Gastroesophageal sphincter (tissue), 4 donors: ENCODE measurements at regions not wholly inside any gene's neighbourhood (a gene's known extent, or its start where the extent isn't known, plus 50 kb on each side); places are given as distances from the start of the nearest gene placed in this dataset.
A peak's percentile ranks its signal among the peaks of the same experiment; 100 is the strongest.

Experiments
- ATAC-seq: fragments of 150-250 bp; one replicate; pipeline ENCODE4 v1.9.1; 2016; ENCODE audit warnings: mild to moderate bottlenecking, moderate library complexity
- H3K27ac ChIP-seq, 4 donors: fragments of 200-600 bp; sonication (generic) in 3 of 4; 1 replicate in 3 of 4; 2 replicates in 1 of 4; pipeline ENCODE4 v1.5.1; 2016 to 2019
- H3K27me3 ChIP-seq: fragments of 200-600 bp; sonication (generic); one replicate; pipeline ENCODE4 v1.5.1; 2019
- H3K36me3 ChIP-seq, 2 donors: fragments of 200-600 bp; sonication (generic); one replicate each; pipeline ENCODE4 v1.5.1; 2019; ENCODE audit warnings: control low read depth in 1 of 2
- H3K4me1 ChIP-seq, 3 donors: fragments of 200-600 bp; sonication (generic); 1 replicate in 2 of 3; 2 replicates in 1 of 3; pipeline ENCODE4 v1.5.1; 2016 to 2019; ENCODE audit warnings: control low read depth in 2 of 3
- H3K4me3 ChIP-seq, 2 donors: fragments of 200-600 bp; sonication (generic); one replicate each; pipeline ENCODE4 v1.5.1; 2019; ENCODE audit warnings: mild to moderate bottlenecking in 1 of 2, moderate library complexity in 1 of 2
- H3K9me3 ChIP-seq, 3 donors: fragments of 200-600 bp; sonication (generic); one replicate each; pipeline ENCODE4 v1.5.1; 2017 to 2019; ENCODE audit warnings: control low read depth in 2 of 3
- EP300 ChIP-seq: sonication (generic); formaldehyde crosslinking; IDR thresholded peaks from one replicate; pipeline ENCODE4 v1.6.1; 2017; ENCODE audit warnings: antibody characterized with exemption, mild to moderate bottlenecking
- POLR2A ChIP-seq, 2 donors: fragments of 450-650 bp; IDR thresholded peaks; one replicate each; pipeline ENCODE4 v1.6.1; 2017; ENCODE audit warnings: antibody characterized with exemption in 2 of 2, mild to moderate bottlenecking in 2 of 2, moderate library complexity in 1 of 2
- POLR2AphosphoS5 ChIP-seq: sonication (generic); formaldehyde crosslinking; IDR thresholded peaks from one replicate; pipeline ENCODE4 v1.6.1; 2017; ENCODE audit warnings: antibody characterized with exemption
- WGBS, 2 donors: methylation state at CpG; one replicate each; pipeline ENCODE4 v1.1.5; 2018; ENCODE audit warnings: low coverage in 1 of 2; 5-methylcytosine and 5-hydroxymethylcytosine counted together
- TF ChIP-seq, protein P1 (sequence below), 4 experiments: fragments of 200-600 bp in 2 of 4; fragments of 450-650 bp in 2 of 4; sonication (generic) in 1 of 4; IDR thresholded peaks; one replicate each; pipeline ENCODE4 v1.5.1; 2017 to 2019; ENCODE audit warnings: antibody characterized with exemption in 4 of 4, mild to moderate bottlenecking in 2 of 4, moderate library complexity in 2 of 4

GRCh38 chr14:22380571-22381407, 208.2 kb downstream of the DAD1 start:
- peak; percentile 57 for ATAC-seq
- Histone ChIP-seq H3K9me3 (no peaks in the 10 kb centered on the region), H3K4me1 (peaks cover 0 to 13% (median 6%) of the 10 kb centered on the region in 3 donors), H3K4me3 (no peak overlapping the region), H3K36me3 (no peaks in the 10 kb centered on the region), H3K27ac (peak overlapping the region in 2 of 4 donors; percentile 47 to 52), H3K27me3 (peaks cover 8% of the 10 kb centered on the region)
- WGBS, 2 donors: 24 to 32% methylated on average over 5 of the region's 5 CpGs
- TF ChIP-seq, protein P1, sequence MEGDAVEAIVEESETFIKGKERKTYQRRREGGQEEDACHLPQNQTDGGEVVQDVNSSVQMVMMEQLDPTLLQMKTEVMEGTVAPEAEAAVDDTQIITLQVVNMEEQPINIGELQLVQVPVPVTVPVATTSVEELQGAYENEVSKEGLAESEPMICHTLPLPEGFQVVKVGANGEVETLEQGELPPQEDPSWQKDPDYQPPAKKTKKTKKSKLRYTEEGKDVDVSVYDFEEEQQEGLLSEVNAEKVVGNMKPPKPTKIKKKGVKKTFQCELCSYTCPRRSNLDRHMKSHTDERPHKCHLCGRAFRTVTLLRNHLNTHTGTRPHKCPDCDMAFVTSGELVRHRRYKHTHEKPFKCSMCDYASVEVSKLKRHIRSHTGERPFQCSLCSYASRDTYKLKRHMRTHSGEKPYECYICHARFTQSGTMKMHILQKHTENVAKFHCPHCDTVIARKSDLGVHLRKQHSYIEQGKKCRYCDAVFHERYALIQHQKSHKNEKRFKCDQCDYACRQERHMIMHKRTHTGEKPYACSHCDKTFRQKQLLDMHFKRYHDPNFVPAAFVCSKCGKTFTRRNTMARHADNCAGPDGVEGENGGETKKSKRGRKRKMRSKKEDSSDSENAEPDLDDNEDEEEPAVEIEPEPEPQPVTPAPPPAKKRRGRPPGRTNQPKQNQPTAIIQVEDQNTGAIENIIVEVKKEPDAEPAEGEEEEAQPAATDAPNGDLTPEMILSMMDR (IDR thresholded peaks at IDR 0.05): no peak
- TF ChIP-seq POLR2AphosphoS5 (no peak), EP300 (no peak), POLR2A (IDR thresholded peaks at IDR 0.05) (no peak)

GRCh38 chr14:22379727-22380126, 209.3 kb downstream of the DAD1 start:
- no peaks in the 10 kb centered on the region for H3K36me3 ChIP-seq
- H3K27me3 ChIP-seq: peaks cover 8% of the 10 kb centered on the region
- H3K4me1 ChIP-seq: peaks cover 0 to 13% (median 6%) of the 10 kb centered on the region in 3 donors
- H3K9me3 ChIP-seq: no peaks in the 10 kb centered on the region
- H3K27ac ChIP-seq: no peak overlapping the region
- no peak for ATAC-seq
- no peak for TF ChIP-seq EP300
- TF ChIP-seq POLR2AphosphoS5: no peak
- H3K4me3 ChIP-seq: no peak overlapping the region

DNA sequence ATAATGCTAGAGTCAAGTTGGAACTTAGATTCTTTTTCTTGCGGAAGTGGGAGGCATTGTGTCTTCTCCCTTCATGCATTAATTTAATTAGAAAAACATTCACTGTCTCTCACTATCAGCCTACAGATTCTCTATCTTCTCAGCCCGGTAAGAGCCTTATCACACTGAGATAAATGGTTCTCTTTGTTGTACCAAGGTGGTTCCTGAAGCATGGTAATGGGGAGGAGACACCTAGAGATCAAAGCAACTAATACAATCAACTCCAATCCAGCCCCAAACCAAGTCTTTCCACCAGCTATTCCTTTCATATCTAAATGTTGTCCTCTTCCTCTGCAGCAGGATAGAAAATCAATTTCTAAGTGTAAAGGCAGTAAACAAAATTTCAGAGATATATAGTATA, 210.8 kb downstream of the DAD1 start:
- 60 to 75% methylated on average over 1 to 2 of the region's 2 CpGs for WGBS, 2 donors

GRCh38 chr14:22375321-22375930, 213.6 kb downstream of the DAD1 start:
- Histone ChIP-seq H3K4me3 (no peak overlapping the region), H3K27me3 (peaks cover 8% of the 10 kb centered on the region), H3K27ac (no peak overlapping the region), H3K9me3 (no peaks in the 10 kb centered on the region), H3K36me3 (no peaks in the 10 kb centered on the region), H3K4me1 (peaks cover 0 to 17% (median 3%) of the 10 kb centered on the region in 3 donors)
- WGBS, 2 donors: 10 to 18% methylated on average over 2 of the region's 2 CpGs
- no peak for ATAC-seq
- TF ChIP-seq POLR2AphosphoS5 (no peak), EP300 (no peak)
- TF ChIP-seq, protein P1 (IDR thresholded peaks at IDR 0.05): peak; percentile 28 to 57 (median 48)

More for the DNA sequence above, 210.8 kb downstream of the DAD1 start:
- peaks cover 0 to 13% (median 6%) of the 10 kb centered on the region in 3 donors for H3K4me1 ChIP-seq
- no peak for ATAC-seq
- peaks cover 8% of the 10 kb centered on the region for H3K27me3 ChIP-seq
- H3K36me3 ChIP-seq: no peaks in the 10 kb centered on the region
- H3K9me3 ChIP-seq: no peaks in the 10 kb centered on the region
- TF ChIP-seq, protein P1 (IDR thresholded peaks at IDR 0.05): no peak
- no peak for TF ChIP-seq POLR2AphosphoS5
- no peak for TF ChIP-seq POLR2A (IDR thresholded peaks at IDR 0.05)
- no peak for TF ChIP-seq EP300
- no peak overlapping the region for H3K27ac ChIP-seq
- H3K4me3 ChIP-seq: no peak overlapping the region

DNA sequence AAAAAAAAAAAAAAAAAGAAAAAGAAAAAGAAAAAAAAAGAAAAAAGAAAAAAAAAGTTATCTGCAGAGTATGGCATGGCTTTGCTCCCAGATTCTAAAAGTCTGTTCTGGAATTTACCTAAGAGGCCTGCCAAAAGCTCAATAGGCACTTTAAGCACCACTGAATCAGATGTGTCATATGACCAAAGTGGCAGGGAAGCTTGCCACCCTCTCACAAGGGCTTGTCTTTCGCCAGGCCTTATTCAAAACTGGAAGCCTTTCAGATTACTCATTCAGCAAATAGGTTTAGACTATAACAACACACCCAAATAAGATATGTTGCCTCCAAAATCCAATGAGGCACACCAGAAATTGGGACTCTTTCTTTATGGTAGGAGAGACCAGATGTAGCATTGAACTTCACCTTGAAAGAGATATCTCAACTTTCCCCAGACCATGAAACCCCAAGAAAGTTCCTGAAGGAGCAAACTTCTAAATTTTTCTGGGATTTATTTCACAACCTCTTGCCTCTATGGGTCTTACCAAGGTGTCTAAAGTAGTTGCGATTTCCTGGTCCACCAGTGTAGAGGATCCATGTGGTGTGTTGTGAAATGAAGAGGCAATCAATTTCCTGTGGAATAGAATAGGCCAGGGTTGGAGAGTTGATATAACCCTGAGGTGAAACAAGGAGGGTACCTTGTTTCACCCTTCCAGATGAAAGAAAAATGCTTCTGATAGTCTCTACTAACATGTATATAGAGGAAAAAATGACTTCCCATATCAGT, 218.8 kb downstream of the DAD1 start:
- Histone ChIP-seq H3K27me3 (no peaks in the 10 kb centered on the region), H3K4me1 (peaks cover 0 to 25% (median 3%) of the 10 kb centered on the region in 3 donors), H3K4me3 (no peak overlapping the region), H3K27ac (peak overlapping the region in 3 of 4 donors; percentile 18 to 59 (median 33)), H3K36me3 (no peaks in the 10 kb centered on the region), H3K9me3 (no peaks in the 10 kb centered on the region)
- WGBS, 2 donors: 59 to 65% methylated on average over 2 of the region's 2 CpGs
- ATAC-seq: peak; percentile 58
- TF ChIP-seq, protein P1 (IDR thresholded peaks at IDR 0.05): no peak
- no peak for TF ChIP-seq EP300
- peak; percentile 37 for TF ChIP-seq POLR2AphosphoS5
- TF ChIP-seq POLR2A (IDR thresholded peaks at IDR 0.05): no peak
